ENCODE measurements at regions not wholly inside any gene's neighbourhood (a gene's known extent, or its start where the extent isn't known, plus 50 kb on each side); places are given as distances from the start of the nearest gene placed in this dataset.

DNA sequence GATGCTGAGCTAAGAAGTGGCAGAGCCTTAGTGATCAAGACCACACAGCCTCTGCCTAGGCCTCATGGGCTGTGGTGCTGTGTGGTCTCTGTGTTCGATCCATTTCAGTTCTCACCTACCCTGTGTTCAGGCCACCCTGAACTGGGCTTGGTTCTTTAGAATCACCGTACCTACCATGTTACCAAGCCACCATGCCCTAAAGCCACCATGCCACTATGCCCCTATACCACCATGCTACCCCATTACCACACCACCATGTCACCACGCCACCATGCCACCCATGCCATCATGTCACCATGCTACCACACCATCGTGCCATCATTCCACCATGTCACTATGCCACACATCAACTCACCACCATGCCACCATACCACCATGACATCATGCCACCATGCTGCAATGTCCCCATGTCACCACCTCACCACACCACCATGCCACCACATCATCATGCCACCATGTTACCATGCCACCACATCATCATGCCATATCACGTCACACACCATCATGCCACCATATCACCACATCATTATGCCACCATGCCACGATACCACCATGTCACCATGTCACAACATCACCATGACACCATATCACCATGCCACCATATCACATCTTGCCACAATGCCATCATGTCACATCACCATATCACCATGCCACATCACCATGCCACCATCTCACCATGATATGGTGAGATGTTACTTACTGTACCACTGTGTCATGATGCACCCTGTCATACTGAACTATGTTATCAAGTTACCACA, 191.0 kb upstream of the ARL4C start:
- TF ChIP-seq, protein P1, sequence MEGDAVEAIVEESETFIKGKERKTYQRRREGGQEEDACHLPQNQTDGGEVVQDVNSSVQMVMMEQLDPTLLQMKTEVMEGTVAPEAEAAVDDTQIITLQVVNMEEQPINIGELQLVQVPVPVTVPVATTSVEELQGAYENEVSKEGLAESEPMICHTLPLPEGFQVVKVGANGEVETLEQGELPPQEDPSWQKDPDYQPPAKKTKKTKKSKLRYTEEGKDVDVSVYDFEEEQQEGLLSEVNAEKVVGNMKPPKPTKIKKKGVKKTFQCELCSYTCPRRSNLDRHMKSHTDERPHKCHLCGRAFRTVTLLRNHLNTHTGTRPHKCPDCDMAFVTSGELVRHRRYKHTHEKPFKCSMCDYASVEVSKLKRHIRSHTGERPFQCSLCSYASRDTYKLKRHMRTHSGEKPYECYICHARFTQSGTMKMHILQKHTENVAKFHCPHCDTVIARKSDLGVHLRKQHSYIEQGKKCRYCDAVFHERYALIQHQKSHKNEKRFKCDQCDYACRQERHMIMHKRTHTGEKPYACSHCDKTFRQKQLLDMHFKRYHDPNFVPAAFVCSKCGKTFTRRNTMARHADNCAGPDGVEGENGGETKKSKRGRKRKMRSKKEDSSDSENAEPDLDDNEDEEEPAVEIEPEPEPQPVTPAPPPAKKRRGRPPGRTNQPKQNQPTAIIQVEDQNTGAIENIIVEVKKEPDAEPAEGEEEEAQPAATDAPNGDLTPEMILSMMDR (conservative IDR thresholded peaks at IDR 0.05; ENCODE audit: low read depth, low read length) = no peak
- TF ChIP-seq EZH2 (IDR thresholded peaks at IDR 0.05; ENCODE audit: borderline replicate concordance, low read depth, low read length, poor library complexity, severe bottlenecking) = no peak

All from A673 (cell line).